GM12872 (cell line): ENCODE measurements at regions not wholly inside any gene's neighbourhood (a gene's known extent, or its start where the extent isn't known, plus 50 kb on each side); places are given as distances from the start of the nearest gene placed in this dataset.

Experiments
- TF ChIP-seq, protein P1 (sequence below): IDR thresholded peaks from 3 replicates; pipeline ENCODE4 v1.5.1; 2011; ENCODE audit warnings: low read depth, mild to moderate bottlenecking, low read length, moderate library complexity; ENCODE audit not compliant: insufficient read depth

DNA sequence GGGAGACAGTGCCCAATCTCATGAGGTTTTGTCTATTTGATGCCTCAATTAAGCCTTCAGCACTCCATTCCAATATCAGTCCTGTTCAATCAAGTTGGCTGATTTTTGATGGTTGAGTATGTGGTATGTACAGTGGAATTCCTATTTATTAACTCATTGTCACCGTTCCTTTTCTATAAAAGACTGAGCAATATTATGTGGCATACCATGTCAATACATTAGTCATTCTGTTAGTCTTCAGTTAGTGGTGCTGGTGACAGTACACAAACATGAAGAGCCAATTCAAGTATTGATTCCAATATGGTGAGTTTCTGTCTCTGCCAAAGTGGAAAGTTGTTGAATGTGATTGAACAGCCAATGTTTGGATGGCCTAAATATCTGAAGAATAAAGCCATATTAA, 1343.9 kb downstream of the SUCLG1 start:
- TF ChIP-seq, protein P1, sequence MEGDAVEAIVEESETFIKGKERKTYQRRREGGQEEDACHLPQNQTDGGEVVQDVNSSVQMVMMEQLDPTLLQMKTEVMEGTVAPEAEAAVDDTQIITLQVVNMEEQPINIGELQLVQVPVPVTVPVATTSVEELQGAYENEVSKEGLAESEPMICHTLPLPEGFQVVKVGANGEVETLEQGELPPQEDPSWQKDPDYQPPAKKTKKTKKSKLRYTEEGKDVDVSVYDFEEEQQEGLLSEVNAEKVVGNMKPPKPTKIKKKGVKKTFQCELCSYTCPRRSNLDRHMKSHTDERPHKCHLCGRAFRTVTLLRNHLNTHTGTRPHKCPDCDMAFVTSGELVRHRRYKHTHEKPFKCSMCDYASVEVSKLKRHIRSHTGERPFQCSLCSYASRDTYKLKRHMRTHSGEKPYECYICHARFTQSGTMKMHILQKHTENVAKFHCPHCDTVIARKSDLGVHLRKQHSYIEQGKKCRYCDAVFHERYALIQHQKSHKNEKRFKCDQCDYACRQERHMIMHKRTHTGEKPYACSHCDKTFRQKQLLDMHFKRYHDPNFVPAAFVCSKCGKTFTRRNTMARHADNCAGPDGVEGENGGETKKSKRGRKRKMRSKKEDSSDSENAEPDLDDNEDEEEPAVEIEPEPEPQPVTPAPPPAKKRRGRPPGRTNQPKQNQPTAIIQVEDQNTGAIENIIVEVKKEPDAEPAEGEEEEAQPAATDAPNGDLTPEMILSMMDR = no peak

DNA sequence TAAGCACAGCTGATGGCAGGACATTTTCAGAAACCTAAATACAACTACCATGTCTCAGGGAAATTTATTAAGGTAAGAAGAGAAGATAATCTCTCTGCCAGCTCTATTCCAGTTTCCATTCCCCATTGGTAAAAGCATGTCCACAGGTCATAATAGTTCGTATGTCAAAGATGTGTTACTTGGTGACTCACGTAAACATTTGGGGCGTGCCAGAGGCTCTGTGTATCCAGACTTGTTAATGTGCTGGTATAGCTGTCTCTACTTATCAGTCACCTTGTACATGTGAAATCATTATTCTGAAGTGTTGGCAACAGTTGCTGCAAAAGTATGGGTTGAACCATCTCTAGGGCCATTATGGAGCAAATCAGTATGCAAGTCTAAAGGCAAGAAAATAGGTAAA, 1345.1 kb downstream of the SUCLG1 start:
- TF ChIP-seq, protein P1 = no peak

DNA sequence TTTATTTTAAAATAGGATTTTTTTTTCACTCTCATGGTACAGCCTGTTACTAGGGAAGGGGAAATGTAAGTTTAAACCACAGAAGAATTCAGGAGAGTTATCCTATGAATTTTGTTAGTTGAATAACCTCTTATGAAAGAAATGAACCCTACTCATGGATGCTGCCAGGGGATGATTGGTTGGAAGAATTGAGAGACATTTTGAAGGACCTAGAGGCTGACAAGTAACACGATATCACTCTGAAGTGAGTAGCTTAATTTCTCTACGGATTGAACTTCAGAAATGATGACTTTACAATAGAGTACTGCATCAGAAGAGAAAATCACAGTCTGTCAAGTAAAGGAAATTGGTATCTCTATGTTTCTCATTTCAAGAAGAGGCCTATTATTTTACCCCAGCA, 1346.2 kb downstream of the SUCLG1 start:
- TF ChIP-seq, protein P1 = no peak

DNA sequence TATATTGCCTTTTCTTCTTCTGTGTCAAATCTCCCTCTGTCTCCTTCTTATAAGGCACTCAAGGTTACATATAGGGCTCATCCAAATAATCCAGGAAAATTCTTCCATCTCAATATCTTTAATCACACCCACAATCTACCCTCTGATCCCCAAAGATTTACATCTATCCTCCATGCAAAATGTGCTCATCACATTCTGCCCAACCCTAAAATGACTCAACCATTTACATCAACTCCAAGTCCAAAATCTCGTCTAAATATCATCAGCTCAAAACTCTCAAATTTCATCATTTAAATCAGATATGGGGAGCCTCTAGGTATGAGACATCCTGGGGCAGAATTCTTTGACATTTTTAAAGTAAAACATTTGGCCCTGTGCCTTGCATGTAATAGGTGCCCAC, 1349.8 kb downstream of the SUCLG1 start:
- TF ChIP-seq, protein P1 = no peak

DNA sequence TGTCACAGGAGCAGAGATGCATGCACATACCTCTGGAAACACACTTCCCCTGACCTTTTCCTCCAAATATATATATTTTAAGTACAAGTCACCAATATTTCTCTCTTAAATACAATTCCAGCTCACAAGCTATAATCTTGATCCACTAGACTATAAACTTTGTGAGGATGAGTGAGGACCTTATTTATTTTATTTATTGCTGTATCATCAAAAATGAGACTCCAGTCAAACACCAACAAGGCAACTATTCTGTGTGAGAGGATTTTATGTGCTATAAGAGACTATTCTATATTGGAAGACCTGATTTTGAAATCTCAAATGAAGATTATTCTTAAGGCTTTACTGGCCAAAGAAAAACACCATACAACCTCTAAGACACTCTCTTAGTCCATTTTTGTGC, 1352.2 kb downstream of the SUCLG1 start:
- TF ChIP-seq, protein P1 = no peak

DNA sequence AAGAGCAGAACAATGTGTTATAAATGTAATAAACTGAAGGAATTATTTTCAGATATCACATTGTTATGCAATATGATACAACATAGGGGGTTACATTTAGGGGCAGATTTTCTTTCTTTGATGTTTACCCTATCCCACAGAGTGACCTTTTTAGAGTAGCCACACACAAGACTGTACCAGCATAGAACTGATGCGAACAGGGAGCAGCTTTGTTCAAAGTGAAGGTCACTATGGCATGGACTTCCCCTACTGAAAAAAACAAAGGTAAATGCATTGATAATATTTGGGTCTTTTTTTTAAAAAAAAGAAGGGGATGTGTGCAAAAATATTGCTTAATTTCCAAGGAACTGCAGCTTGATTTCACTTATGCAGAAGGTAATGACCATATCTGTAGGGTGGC, 1354.9 kb downstream of the SUCLG1 start:
- TF ChIP-seq, protein P1 = no peak

GRCh38 chr2:83103613-83104012, 1355.5 kb downstream of the SUCLG1 start:
- TF ChIP-seq, protein P1 = no peak

DNA sequence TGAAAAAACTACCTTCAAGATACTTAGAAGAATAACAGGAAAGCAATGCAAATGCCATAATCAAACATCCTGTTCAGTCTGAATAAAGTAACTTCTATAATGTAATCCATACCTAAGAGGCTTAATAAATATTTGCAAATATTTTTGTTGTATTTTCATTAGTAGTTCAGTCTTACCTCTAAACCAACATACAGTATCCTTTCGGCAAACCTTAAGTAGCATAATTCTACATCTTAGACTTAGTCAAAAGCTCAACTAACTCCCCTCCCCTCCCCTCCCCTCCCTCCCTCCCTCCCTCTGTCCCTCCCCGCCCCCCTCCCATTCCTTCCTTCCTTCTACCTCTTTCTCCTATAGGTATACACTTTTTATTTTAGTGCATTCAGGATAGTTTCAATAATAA, 1373.2 kb downstream of the SUCLG1 start:
- TF ChIP-seq, protein P1 = no peak
